ENCODE measurements at regions not wholly inside any gene's neighbourhood (a gene's known extent, or its start where the extent isn't known, plus 50 kb on each side); places are given as distances from the start of the nearest gene placed in this dataset.

GRCh38 chr4:137452799-137453198, 79.5 kb downstream of the PCDH18 start:
- no peak for TF ChIP-seq OSR1 (CRISPR knock-in tag; IDR thresholded peaks at IDR 0.05)
- TF ChIP-seq ISL1 (CRISPR knock-in tag; IDR thresholded peaks at IDR 0.05) = no peak
- no peak for TF ChIP-seq ZNF8 (CRISPR knock-in tag; IDR thresholded peaks at IDR 0.05)
- TF ChIP-seq TCF4 (CRISPR knock-in tag; IDR thresholded peaks at IDR 0.05; ENCODE audit: borderline replicate concordance) = no peak
- no peak for TF ChIP-seq TSHZ2 (CRISPR knock-in tag; IDR thresholded peaks at IDR 0.05)
- no peak for TF ChIP-seq ZC3H10 (CRISPR knock-in tag; IDR thresholded peaks at IDR 0.05)
- no peak for ATAC-seq

GRCh38 chr4:137451172-137451825, 81.0 kb downstream of the PCDH18 start:
- no peak for TF ChIP-seq ZNF70 (CRISPR knock-in tag; IDR thresholded peaks at IDR 0.05)
- TF ChIP-seq, protein P1, sequence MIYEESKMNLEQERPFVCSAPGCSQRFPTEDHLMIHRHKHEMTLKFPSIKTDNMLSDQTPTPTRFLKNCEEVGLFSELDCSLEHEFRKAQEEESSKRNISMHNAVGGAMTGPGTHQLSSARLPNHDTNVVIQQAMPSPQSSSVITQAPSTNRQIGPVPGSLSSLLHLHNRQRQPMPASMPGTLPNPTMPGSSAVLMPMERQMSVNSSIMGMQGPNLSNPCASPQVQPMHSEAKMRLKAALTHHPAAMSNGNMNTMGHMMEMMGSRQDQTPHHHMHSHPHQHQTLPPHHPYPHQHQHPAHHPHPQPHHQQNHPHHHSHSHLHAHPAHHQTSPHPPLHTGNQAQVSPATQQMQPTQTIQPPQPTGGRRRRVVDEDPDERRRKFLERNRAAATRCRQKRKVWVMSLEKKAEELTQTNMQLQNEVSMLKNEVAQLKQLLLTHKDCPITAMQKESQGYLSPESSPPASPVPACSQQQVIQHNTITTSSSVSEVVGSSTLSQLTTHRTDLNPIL (CRISPR knock-in tag; IDR thresholded peaks at IDR 0.05; ENCODE audit: low read depth) = no peak
- TF ChIP-seq TOX (CRISPR knock-in tag; IDR thresholded peaks at IDR 0.05; ENCODE audit: borderline replicate concordance) = no peak
- TF ChIP-seq ZC3H10 (CRISPR knock-in tag; IDR thresholded peaks at IDR 0.05) = no peak
- no peak for TF ChIP-seq GLIS3 (CRISPR knock-in tag; IDR thresholded peaks at IDR 0.05)
- no peak for TF ChIP-seq OSR1 (CRISPR knock-in tag; IDR thresholded peaks at IDR 0.05)
- no peak for TF ChIP-seq TSHZ2 (CRISPR knock-in tag; IDR thresholded peaks at IDR 0.05)
- no peak for TF ChIP-seq ZNF8 (CRISPR knock-in tag; IDR thresholded peaks at IDR 0.05)
- TF ChIP-seq ZFP30 (CRISPR knock-in tag; IDR thresholded peaks at IDR 0.05) = no peak
- no peak for TF ChIP-seq ARNTL (CRISPR knock-in tag; IDR thresholded peaks at IDR 0.05; ENCODE audit: borderline replicate concordance, low read depth)
- TF ChIP-seq, protein P2, sequence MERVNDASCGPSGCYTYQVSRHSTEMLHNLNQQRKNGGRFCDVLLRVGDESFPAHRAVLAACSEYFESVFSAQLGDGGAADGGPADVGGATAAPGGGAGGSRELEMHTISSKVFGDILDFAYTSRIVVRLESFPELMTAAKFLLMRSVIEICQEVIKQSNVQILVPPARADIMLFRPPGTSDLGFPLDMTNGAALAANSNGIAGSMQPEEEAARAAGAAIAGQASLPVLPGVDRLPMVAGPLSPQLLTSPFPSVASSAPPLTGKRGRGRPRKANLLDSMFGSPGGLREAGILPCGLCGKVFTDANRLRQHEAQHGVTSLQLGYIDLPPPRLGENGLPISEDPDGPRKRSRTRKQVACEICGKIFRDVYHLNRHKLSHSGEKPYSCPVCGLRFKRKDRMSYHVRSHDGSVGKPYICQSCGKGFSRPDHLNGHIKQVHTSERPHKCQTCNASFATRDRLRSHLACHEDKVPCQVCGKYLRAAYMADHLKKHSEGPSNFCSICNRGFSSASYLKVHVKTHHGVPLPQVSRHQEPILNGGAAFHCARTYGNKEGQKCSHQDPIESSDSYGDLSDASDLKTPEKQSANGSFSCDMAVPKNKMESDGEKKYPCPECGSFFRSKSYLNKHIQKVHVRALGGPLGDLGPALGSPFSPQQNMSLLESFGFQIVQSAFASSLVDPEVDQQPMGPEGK (CRISPR knock-in tag; IDR thresholded peaks at IDR 0.05; ENCODE audit: borderline replicate concordance) = no peak
- no peak for TF ChIP-seq RARB (CRISPR knock-in tag; IDR thresholded peaks at IDR 0.05)
- TF ChIP-seq ZNF565 (CRISPR knock-in tag; conservative IDR thresholded peaks at IDR 0.05; ENCODE audit: low read depth) = no peak
- no peak for TF ChIP-seq SNAI2 (CRISPR knock-in tag; IDR thresholded peaks at IDR 0.05)
- no peak for TF ChIP-seq TCF4 (CRISPR knock-in tag; IDR thresholded peaks at IDR 0.05; ENCODE audit: borderline replicate concordance)
- no peak for TF ChIP-seq BACH2 (CRISPR knock-in tag; IDR thresholded peaks at IDR 0.05; ENCODE audit: borderline replicate concordance)
- no peak for TF ChIP-seq ZFP3 (CRISPR knock-in tag; IDR thresholded peaks at IDR 0.05)
- no peak for TF ChIP-seq CSDC2 (CRISPR knock-in tag; IDR thresholded peaks at IDR 0.05)

GRCh38 chr4:137448402-137448801, 83.9 kb downstream of the PCDH18 start:
- ATAC-seq = no peak
- TF ChIP-seq POU6F1 (CRISPR knock-in tag; IDR thresholded peaks at IDR 0.05; ENCODE audit: borderline replicate concordance, low read depth) (no peak), TOX (CRISPR knock-in tag; IDR thresholded peaks at IDR 0.05; ENCODE audit: borderline replicate concordance) (no peak), GLIS3 (CRISPR knock-in tag; IDR thresholded peaks at IDR 0.05) (no peak), ZNF565 (CRISPR knock-in tag; conservative IDR thresholded peaks at IDR 0.05; ENCODE audit: low read depth) (no peak), OSR1 (CRISPR knock-in tag; IDR thresholded peaks at IDR 0.05) (no peak), TSHZ2 (CRISPR knock-in tag; IDR thresholded peaks at IDR 0.05) (no peak), ESRRG (CRISPR knock-in tag; IDR thresholded peaks at IDR 0.05) (no peak), ZC3H10 (CRISPR knock-in tag; IDR thresholded peaks at IDR 0.05) (no peak), SNAI2 (CRISPR knock-in tag; IDR thresholded peaks at IDR 0.05) (no peak)
- TF ChIP-seq, protein P3, sequence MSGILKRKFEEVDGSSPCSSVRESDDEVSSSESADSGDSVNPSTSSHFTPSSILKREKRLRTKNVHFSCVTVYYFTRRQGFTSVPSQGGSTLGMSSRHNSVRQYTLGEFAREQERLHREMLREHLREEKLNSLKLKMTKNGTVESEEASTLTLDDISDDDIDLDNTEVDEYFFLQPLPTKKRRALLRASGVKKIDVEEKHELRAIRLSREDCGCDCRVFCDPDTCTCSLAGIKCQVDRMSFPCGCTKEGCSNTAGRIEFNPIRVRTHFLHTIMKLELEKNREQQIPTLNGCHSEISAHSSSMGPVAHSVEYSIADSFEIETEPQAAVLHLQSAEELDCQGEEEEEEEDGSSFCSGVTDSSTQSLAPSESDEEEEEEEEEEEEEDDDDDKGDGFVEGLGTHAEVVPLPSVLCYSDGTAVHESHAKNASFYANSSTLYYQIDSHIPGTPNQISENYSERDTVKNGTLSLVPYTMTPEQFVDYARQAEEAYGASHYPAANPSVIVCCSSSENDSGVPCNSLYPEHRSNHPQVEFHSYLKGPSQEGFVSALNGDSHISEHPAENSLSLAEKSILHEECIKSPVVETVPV (CRISPR knock-in tag; IDR thresholded peaks at IDR 0.05) = no peak

More at GRCh38 chr4:137451172-137451825, 81.0 kb downstream of the PCDH18 start:
- no peak for ATAC-seq

All from SK-N-SH treated with all-trans-retinoic acid at 6 μM for 48 hours (cell line).